Endothelial cell of umbilical vein (primary cell): ENCODE measurements at regions not wholly inside any gene's neighbourhood (a gene's known extent, or its start where the extent isn't known, plus 50 kb on each side); places are given as distances from the start of the nearest gene placed in this dataset.

Source experiments
- BruUV-seq: library from RNA; stranded (reverse); fragments of 400-500 nt; replicated peaks from 2 replicates; lab custom pipeline; 2021; lab: Mats Ljungman, UMichigan
- CTCF ChIA-PET: fragments of 300-600, 350-600 bp; sonication (Branson Sonifier 250); formaldehyde crosslinking; loops from one replicate; lab custom pipeline; 2021; ENCODE audit warnings: antibody characterized with exemption, inconsistent platforms; lab: Charles Lee
- POLR2A ChIA-PET: fragments of 300-600, 350-600 bp; sonication (Branson Sonifier 250); formaldehyde crosslinking; loops from one replicate; lab custom pipeline; 2021; ENCODE audit warnings: antibody characterized with exemption, inconsistent platforms; lab: Charles Lee
- DNase-seq: peaks from one replicate; pipeline ENCODE4 v3.0.0-alpha.2; 2011; ENCODE audit warnings: low read depth, low spot score
- FAIRE-seq: peaks from 2 replicates; lab custom pipeline; 2011; peaks lifted over from hg19 to GRCh38; lab: Jason Lieb, UNC
- H2AFZ ChIP-seq: 2 replicates; pipeline ENCODE4 v1.6.0; 2012; ENCODE audit warnings: low read depth, low read length, control low read depth, inconsistent platforms
- H3K27ac ChIP-seq: 2 replicates; pipeline ENCODE4 v1.5.1; 2011; ENCODE audit warnings: low read depth, mild to moderate bottlenecking, control low read depth, low read length, moderate library complexity; ENCODE audit not compliant: insufficient read depth
- H3K27me3 ChIP-seq, 2 experiments: 2 replicates each; pipeline versions ENCODE4 v1.6.0 to v1.6.1; 2011; ENCODE audit warnings: low read length in 2 of 2, mixed read lengths in 1 of 2; ENCODE audit not compliant: control insufficient read depth in 2 of 2, insufficient read depth in 2 of 2
- H3K36me3 ChIP-seq, 2 experiments: 2 replicates in 1 of 2; 3 replicates in 1 of 2; pipeline ENCODE4 v1.5.1; 2011; ENCODE audit warnings: low read length in 2 of 2, mild to moderate bottlenecking in 1 of 2, moderate library complexity in 1 of 2; ENCODE audit not compliant: control insufficient read depth in 2 of 2, insufficient read depth in 2 of 2; ENCODE audit errors: extremely low read depth in 1 of 2
- H3K4me1 ChIP-seq: 3 replicates; pipeline ENCODE4 v1.5.1; 2011; ENCODE audit warnings: mild to moderate bottlenecking, low read length; ENCODE audit not compliant: control insufficient read depth, insufficient read depth; ENCODE audit errors: extremely low read depth
- H3K4me2 ChIP-seq: 2 replicates; pipeline ENCODE4 v1.6.1; 2011; ENCODE audit warnings: low read length, control low read depth, mixed read lengths; ENCODE audit not compliant: insufficient read depth
- H3K4me3 ChIP-seq, 3 experiments: fragments of 200-600 bp in 1 of 3; sonication (generic), shearing (Covaris generic) in 1 of 3; replicated peaks in 1 of 3; 2 replicates each; pipeline ENCODE4 v1.5.1; 2011 to 2016; ENCODE audit warnings: control low read depth in 3 of 3, low read length in 3 of 3, mild to moderate bottlenecking in 2 of 3, inconsistent platforms in 1 of 3, low read depth in 1 of 3, moderate library complexity in 1 of 3; ENCODE audit not compliant: insufficient read depth in 1 of 3
- H3K79me2 ChIP-seq: 2 replicates; pipeline ENCODE4 v1.6.0; 2012; ENCODE audit warnings: low read length, inconsistent platforms; ENCODE audit not compliant: control insufficient read depth, insufficient read depth
- H3K9ac ChIP-seq: replicated peaks from 2 replicates; pipeline ENCODE3; 2011; ENCODE audit warnings: low read length, control low read depth; ENCODE audit not compliant: insufficient read depth; ENCODE audit errors: extremely low read depth
- H3K9me1 ChIP-seq: replicated peaks from 3 replicates; pipeline ENCODE4 v1.6.0; 2011; ENCODE audit warnings: mild to moderate bottlenecking, low read length; ENCODE audit not compliant: control insufficient read depth, insufficient read depth; ENCODE audit errors: extremely low read depth
- H3K9me3 ChIP-seq: replicated peaks from 2 replicates; pipeline ENCODE4 v1.5.1; 2012; ENCODE audit warnings: low read length, inconsistent platforms; ENCODE audit not compliant: control insufficient read depth, insufficient read depth
- H4K20me1 ChIP-seq: replicated peaks from 2 replicates; pipeline ENCODE3; 2011; ENCODE audit warnings: mild to moderate bottlenecking, low read length; ENCODE audit not compliant: control insufficient read depth, insufficient read depth; ENCODE audit errors: extremely low read depth
- EZH2 ChIP-seq: IDR thresholded peaks from 2 replicates; pipeline ENCODE4 v1.6.1; 2012; ENCODE audit warnings: borderline replicate concordance, low read depth, mild to moderate bottlenecking, moderate library complexity, low read length, inconsistent platforms; ENCODE audit not compliant: severe bottlenecking
- FOS ChIP-seq: IDR thresholded peaks from 2 replicates; pipeline ENCODE4 v1.6.1; 2011; ENCODE audit warnings: mild to moderate bottlenecking, low read length, moderate library complexity, borderline replicate concordance; ENCODE audit not compliant: insufficient read depth
- GATA2 ChIP-seq: IDR thresholded peaks from 2 replicates; pipeline ENCODE4 v1.7.0; 2011; ENCODE audit warnings: low read depth, mild to moderate bottlenecking, moderate library complexity, mixed read lengths, low read length; ENCODE audit not compliant: insufficient read length, insufficient read depth
- JUN ChIP-seq: IDR thresholded peaks from 2 replicates; pipeline ENCODE4 v1.6.1; 2011; ENCODE audit warnings: borderline replicate concordance, low read depth; ENCODE audit not compliant: insufficient read length, insufficient read depth
- MYC ChIP-seq: IDR thresholded peaks from one replicate; pipeline ENCODE4 v1.6.1; 2011; ENCODE audit warnings: mild to moderate bottlenecking, low read depth, low read length
- POLR2A ChIP-seq: IDR thresholded peaks from 2 replicates; pipeline ENCODE4 v1.6.1; 2012; ENCODE audit warnings: low read depth, mild to moderate bottlenecking, control low read depth, low read length
- POLR2AphosphoS5 ChIP-seq: IDR thresholded peaks from 2 replicates; pipeline ENCODE4 v1.6.1; 2012; ENCODE audit warnings: low read depth, mild to moderate bottlenecking, control low read depth, low read length, moderate library complexity; ENCODE audit not compliant: insufficient read depth
- dilution Hi-C: fragments of 300-500 bp; cut with MboI; formaldehyde crosslinking; loops from one replicate; pipeline ENCODE4 v1.15.0; 2019; ENCODE audit warnings: low sequenced_read_pairs; ENCODE audit not compliant: extremely low pct_ligation_motif_present
- intact Hi-C: fragments of 100-400 bp; cut with micrococcal nuclease; formaldehyde crosslinking; loops from one replicate; pipeline ENCODE4 v1.10.0; 2022
- TF ChIP-seq, protein P1 (sequence below): IDR thresholded peaks from 2 replicates; pipeline ENCODE4 v1.6.1; 2011; ENCODE audit not compliant: insufficient read depth, insufficient read length
- TF ChIP-seq, protein P2 (sequence below), 2 donors: IDR thresholded peaks; 1 replicate in 1 of 2; 2 replicates in 1 of 2; pipeline ENCODE4 v1.5.1; 2011; ENCODE audit warnings: low read length in 2 of 2, mild to moderate bottlenecking in 2 of 2, moderate library complexity in 2 of 2, control low read depth in 1 of 2, inconsistent platforms in 1 of 2, low read depth in 1 of 2; ENCODE audit not compliant: insufficient read depth in 1 of 2; ENCODE audit errors: extremely low read depth in 1 of 2

DNA sequence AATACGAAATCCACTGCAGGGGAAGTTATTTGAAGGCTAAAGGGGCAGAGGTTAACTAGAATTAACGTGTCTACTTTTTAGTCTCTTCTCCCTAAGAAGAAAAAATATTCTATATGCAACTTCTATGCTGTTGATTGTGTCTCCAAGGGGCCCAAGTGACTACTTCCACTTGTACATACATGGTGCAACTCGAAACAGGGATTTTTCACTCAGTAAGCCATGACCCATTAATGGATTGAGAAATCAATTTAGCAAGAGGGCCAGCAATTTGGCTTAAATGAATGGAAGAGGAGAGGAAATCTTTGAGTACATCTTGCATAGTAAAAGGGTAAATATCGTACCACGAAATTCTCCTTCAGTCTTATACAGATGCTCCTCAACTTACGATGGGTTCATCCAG is 151.1 kb upstream of the HES1 start:
- CTCF ChIA-PET, result no interaction called here

More for the DNA sequence above, 151.1 kb upstream of the HES1 start:
- H3K36me3 ChIP-seq, result no peaks in the 10 kb centered on the region
- H3K27me3 ChIP-seq, result no peaks in the 10 kb centered on the region
- POLR2A ChIA-PET, result no interaction called here
- no TSS peak for BruUV-seq
- no peak overlapping the region for H2AFZ ChIP-seq
- peaks cover 30% of the 10 kb centered on the region for H3K4me1 ChIP-seq
- no peaks in the 10 kb centered on the region for H3K9me1 ChIP-seq
- FAIRE-seq (no peak), DNase-seq (peak; percentile 18)
- no peak overlapping the region for H3K4me2 ChIP-seq
- no peaks in the 10 kb centered on the region for H3K9me3 ChIP-seq
- intact Hi-C loops, result no loop called here
- H4K20me1 ChIP-seq, result no peaks in the 10 kb centered on the region
- H3K27ac ChIP-seq, result no peak overlapping the region
- dilution Hi-C loops, result no loop called here
- no peak overlapping the region for H3K9ac ChIP-seq
- TF ChIP-seq, protein P1, sequence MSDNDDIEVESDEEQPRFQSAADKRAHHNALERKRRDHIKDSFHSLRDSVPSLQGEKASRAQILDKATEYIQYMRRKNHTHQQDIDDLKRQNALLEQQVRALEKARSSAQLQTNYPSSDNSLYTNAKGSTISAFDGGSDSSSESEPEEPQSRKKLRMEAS, result no peak
- TF ChIP-seq POLR2A, result no peak
- no peak for TF ChIP-seq EZH2
- TF ChIP-seq POLR2AphosphoS5, result no peak
- no peak for TF ChIP-seq MYC
- no peak for TF ChIP-seq FOS
- no peak for TF ChIP-seq GATA2
- TF ChIP-seq, protein P2, sequence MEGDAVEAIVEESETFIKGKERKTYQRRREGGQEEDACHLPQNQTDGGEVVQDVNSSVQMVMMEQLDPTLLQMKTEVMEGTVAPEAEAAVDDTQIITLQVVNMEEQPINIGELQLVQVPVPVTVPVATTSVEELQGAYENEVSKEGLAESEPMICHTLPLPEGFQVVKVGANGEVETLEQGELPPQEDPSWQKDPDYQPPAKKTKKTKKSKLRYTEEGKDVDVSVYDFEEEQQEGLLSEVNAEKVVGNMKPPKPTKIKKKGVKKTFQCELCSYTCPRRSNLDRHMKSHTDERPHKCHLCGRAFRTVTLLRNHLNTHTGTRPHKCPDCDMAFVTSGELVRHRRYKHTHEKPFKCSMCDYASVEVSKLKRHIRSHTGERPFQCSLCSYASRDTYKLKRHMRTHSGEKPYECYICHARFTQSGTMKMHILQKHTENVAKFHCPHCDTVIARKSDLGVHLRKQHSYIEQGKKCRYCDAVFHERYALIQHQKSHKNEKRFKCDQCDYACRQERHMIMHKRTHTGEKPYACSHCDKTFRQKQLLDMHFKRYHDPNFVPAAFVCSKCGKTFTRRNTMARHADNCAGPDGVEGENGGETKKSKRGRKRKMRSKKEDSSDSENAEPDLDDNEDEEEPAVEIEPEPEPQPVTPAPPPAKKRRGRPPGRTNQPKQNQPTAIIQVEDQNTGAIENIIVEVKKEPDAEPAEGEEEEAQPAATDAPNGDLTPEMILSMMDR (IDR thresholded peaks at IDR 0.05; ENCODE audit: extremely low read depth in 1 of 2, insufficient read depth in 1 of 2, low read depth in 1 of 2, low read length in 2 of 2), result no peak
- no peak for TF ChIP-seq JUN
- no peaks in the 10 kb centered on the region for H3K79me2 ChIP-seq
- no peak overlapping the region for H3K4me3 ChIP-seq
